ENCODE measurements at regions not wholly inside any gene's neighbourhood (a gene's known extent, or its start where the extent isn't known, plus 50 kb on each side); places are given as distances from the start of the nearest gene placed in this dataset.

DNA sequence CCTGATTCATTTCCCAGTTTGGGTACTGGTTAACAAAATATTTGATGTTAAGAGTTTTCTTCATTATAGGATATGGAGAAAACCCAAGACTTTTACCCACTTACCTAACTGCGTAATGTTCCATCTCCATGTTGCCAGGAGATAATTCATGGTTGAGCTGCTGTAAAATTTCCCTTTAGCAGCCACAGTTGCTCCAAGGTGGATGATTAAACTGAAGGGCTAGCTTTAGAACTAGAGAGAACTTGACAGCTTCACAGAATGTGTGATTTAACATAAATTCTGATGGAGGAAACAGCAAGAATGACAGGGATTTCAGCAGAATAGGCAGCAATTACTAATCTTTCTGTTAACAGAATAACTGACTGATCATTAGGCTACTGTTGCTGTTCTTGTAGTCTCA lies 236.1 kb downstream of the MEF2C start:
- TF ChIP-seq, protein P1, sequence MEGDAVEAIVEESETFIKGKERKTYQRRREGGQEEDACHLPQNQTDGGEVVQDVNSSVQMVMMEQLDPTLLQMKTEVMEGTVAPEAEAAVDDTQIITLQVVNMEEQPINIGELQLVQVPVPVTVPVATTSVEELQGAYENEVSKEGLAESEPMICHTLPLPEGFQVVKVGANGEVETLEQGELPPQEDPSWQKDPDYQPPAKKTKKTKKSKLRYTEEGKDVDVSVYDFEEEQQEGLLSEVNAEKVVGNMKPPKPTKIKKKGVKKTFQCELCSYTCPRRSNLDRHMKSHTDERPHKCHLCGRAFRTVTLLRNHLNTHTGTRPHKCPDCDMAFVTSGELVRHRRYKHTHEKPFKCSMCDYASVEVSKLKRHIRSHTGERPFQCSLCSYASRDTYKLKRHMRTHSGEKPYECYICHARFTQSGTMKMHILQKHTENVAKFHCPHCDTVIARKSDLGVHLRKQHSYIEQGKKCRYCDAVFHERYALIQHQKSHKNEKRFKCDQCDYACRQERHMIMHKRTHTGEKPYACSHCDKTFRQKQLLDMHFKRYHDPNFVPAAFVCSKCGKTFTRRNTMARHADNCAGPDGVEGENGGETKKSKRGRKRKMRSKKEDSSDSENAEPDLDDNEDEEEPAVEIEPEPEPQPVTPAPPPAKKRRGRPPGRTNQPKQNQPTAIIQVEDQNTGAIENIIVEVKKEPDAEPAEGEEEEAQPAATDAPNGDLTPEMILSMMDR (IDR thresholded peaks at IDR 0.05): no peak
- no peak for TF ChIP-seq POLR2A (IDR thresholded peaks at IDR 0.05)

All from thyroid gland (tissue), 4 donors.